Neural cell (in vitro differentiated cells): ENCODE measurements at regions not wholly inside any gene's neighbourhood (a gene's known extent, or its start where the extent isn't known, plus 50 kb on each side); places are given as distances from the start of the nearest gene placed in this dataset.
"Not testable (repeated sequence)": the region's sequence is repeated elsewhere in the genome, so short reads cannot be mapped to it uniquely, and the experiment has no call there.

ENCODE experiments used
- H2AFZ ChIP-seq: fragments of 200-600, 300-800 bp; sonication (generic), shearing (Covaris generic); 2 replicates; pipeline ENCODE4 v1.6.0; 2014; ENCODE audit warnings: low read depth, mild to moderate bottlenecking, antibody characterized with exemption, low read length, moderate library complexity
- H3F3A ChIP-seq: fragments of 200-600 bp; shearing (Covaris generic); 2 replicates; pipeline ENCODE4 v1.6.1; 2016; ENCODE audit warnings: mild to moderate bottlenecking, moderate library complexity, mixed read lengths, antibody characterized with exemption, low read length; ENCODE audit not compliant: insufficient read depth, poor library complexity, severe bottlenecking
- H3K27ac ChIP-seq: fragments of 200-600, 300-800 bp; sonication (generic), shearing (Covaris generic); 2 replicates; pipeline ENCODE4 v1.5.1; 2014; ENCODE audit warnings: mild to moderate bottlenecking, low read length, moderate library complexity
- H3K27me3 ChIP-seq: fragments of 300-800, 200-600 bp; sonication (generic), shearing (Covaris generic); 2 replicates; pipeline ENCODE4 v1.6.0; 2014; ENCODE audit warnings: mild to moderate bottlenecking, low read depth, low read length, moderate library complexity; ENCODE audit not compliant: insufficient read depth
- H3K36me3 ChIP-seq: fragments of 300-800, 200-600 bp; sonication (generic), shearing (Covaris generic); 2 replicates; pipeline ENCODE4 v1.5.1; 2014; ENCODE audit warnings: mild to moderate bottlenecking, antibody characterized with exemption, low read length, moderate library complexity; ENCODE audit not compliant: insufficient read depth
- H3K4me2 ChIP-seq: fragments of 300-800, 200-600 bp; sonication (generic), shearing (Covaris generic); 2 replicates; pipeline ENCODE4 v1.6.0; 2014; ENCODE audit warnings: mild to moderate bottlenecking, low read length
- H3K4me3 ChIP-seq: fragments of 300-800, 200-600 bp; sonication (generic), shearing (Covaris generic); 2 replicates; pipeline ENCODE4 v1.5.1; 2014; ENCODE audit warnings: mild to moderate bottlenecking, low read length, moderate library complexity
- H3K79me2 ChIP-seq: fragments of 200-600 bp; shearing (Covaris generic); replicated peaks from 2 replicates; pipeline ENCODE4 v1.6.0; 2014; ENCODE audit warnings: mild to moderate bottlenecking, low read length, moderate library complexity; ENCODE audit not compliant: insufficient read depth
- H3K9ac ChIP-seq: fragments of 300-800, 200-600 bp; sonication (generic), shearing (Covaris generic); 2 replicates; pipeline ENCODE4 v1.6.1; 2016; ENCODE audit warnings: mild to moderate bottlenecking, low read length, mixed read lengths
- H3K9me2 ChIP-seq: fragments of 200-600 bp; shearing (Covaris generic); 2 replicates; pipeline ENCODE4 v1.6.1; 2016; ENCODE audit warnings: mild to moderate bottlenecking, low read length, mixed read lengths; ENCODE audit not compliant: insufficient read depth
- H3K9me3 ChIP-seq: fragments of 200-600, 300-800 bp; sonication (generic), shearing (Covaris generic); 2 replicates; pipeline ENCODE4 v1.6.1; 2016; ENCODE audit warnings: mild to moderate bottlenecking, mixed run types, low read length, moderate library complexity, mixed read lengths
- H4K20me1 ChIP-seq: fragments of 200-600 bp; shearing (Covaris generic); 2 replicates; pipeline ENCODE4 v1.6.1; 2016; ENCODE audit warnings: mild to moderate bottlenecking, mixed run types; ENCODE audit not compliant: insufficient read depth
- CTCF ChIP-seq: fragments of 450-650 bp; IDR thresholded peaks from 2 replicates; pipeline ENCODE4 v1.5.1; 2014; ENCODE audit warnings: antibody characterized with exemption, mild to moderate bottlenecking, moderate library complexity; ENCODE audit not compliant: poor library complexity, severe bottlenecking
- EP300 ChIP-seq: fragments of 450-650 bp; conservative IDR thresholded peaks from 2 replicates; pipeline ENCODE4 v1.6.1; 2014; ENCODE audit warnings: antibody characterized with exemption, mild to moderate bottlenecking, moderate library complexity; ENCODE audit not compliant: poor library complexity, severe bottlenecking
- EZH2 ChIP-seq: fragments of 200-600, 300-800 bp; shearing (Covaris generic), sonication (generic); IDR thresholded peaks from 2 replicates; pipeline ENCODE4 v1.6.1; 2014; ENCODE audit warnings: antibody characterized with exemption, low read length, borderline replicate concordance, mild to moderate bottlenecking; ENCODE audit not compliant: insufficient read depth, poor library complexity, severe bottlenecking
- MXI1 ChIP-seq: fragments of 450-650 bp; conservative IDR thresholded peaks from 2 replicates; pipeline ENCODE4 v1.6.1; 2014; ENCODE audit warnings: antibody characterized with exemption, mild to moderate bottlenecking; ENCODE audit not compliant: poor library complexity, severe bottlenecking
- POLR2AphosphoS5 ChIP-seq: IDR thresholded peaks from 2 replicates; pipeline ENCODE4 v1.6.1; 2012
- RAD21 ChIP-seq: fragments of 450-650 bp; conservative IDR thresholded peaks from 2 replicates; pipeline ENCODE4 v1.6.1; 2014; ENCODE audit warnings: antibody characterized with exemption, mild to moderate bottlenecking, moderate library complexity
- REST ChIP-seq: IDR thresholded peaks from 2 replicates; pipeline ENCODE4 v1.6.1; 2012; ENCODE audit warnings: borderline replicate concordance
- SMC3 ChIP-seq: fragments of 450-650 bp; conservative IDR thresholded peaks from 2 replicates; pipeline ENCODE4 v1.6.1; 2014; ENCODE audit warnings: antibody characterized with exemption, mild to moderate bottlenecking, moderate library complexity; ENCODE audit not compliant: poor library complexity
- TAF1 ChIP-seq: IDR thresholded peaks from 2 replicates; pipeline ENCODE4 v1.6.1; 2012; ENCODE audit warnings: low read depth

GRCh38 chr6:113686049-113686448 is 171.1 kb upstream of the MARCKS start:
- no peak overlapping the region for H3K9ac ChIP-seq
- TF ChIP-seq EP300 (no peak), POLR2AphosphoS5 (no peak), MXI1 (no peak), REST (no peak), TAF1 (no peak), EZH2 (no peak), CTCF (no peak), RAD21 (no peak), SMC3 (no peak)
- no peaks in the 10 kb centered on the region for H3K9me2 ChIP-seq
- H3K27me3 ChIP-seq, result no peaks in the 10 kb centered on the region
- no peak overlapping the region for H3K4me3 ChIP-seq
- no peak overlapping the region for H3K4me2 ChIP-seq
- no peaks in the 10 kb centered on the region for H3F3A ChIP-seq
- H4K20me1 ChIP-seq, result no peaks in the 10 kb centered on the region
- H3K36me3 ChIP-seq, result no peaks in the 10 kb centered on the region
- no peak overlapping the region for H2AFZ ChIP-seq
- no peaks in the 10 kb centered on the region for H3K79me2 ChIP-seq
- no peaks in the 10 kb centered on the region for H3K9me3 ChIP-seq
- no peak overlapping the region for H3K27ac ChIP-seq

GRCh38 chr6:113689620-113690019 is 167.5 kb upstream of the MARCKS start:
- not testable (repeated sequence) for H3K9ac ChIP-seq, H3K36me3 ChIP-seq, H3K27me3 ChIP-seq, H2AFZ ChIP-seq, H3K79me2 ChIP-seq, H3K4me3 ChIP-seq, H3F3A ChIP-seq, H4K20me1 ChIP-seq, H3K4me2 ChIP-seq, H3K9me2 ChIP-seq, H3K27ac ChIP-seq, H3K9me3 ChIP-seq
